ENCODE measurements at regions not wholly inside any gene's neighbourhood (a gene's known extent, or its start where the extent isn't known, plus 50 kb on each side); places are given as distances from the start of the nearest gene placed in this dataset.

- TF ChIP-seq CTCF (IDR thresholded peaks at IDR 0.05 in 8 of 11, conservative IDR thresholded peaks at IDR 0.05 in 3 of 11): no peak
- TF ChIP-seq POLR2AphosphoS5 (IDR thresholded peaks at IDR 0.05): no peak
Measured at GRCh38 chr4:79132826-79133225, 193.0 kb downstream of the NAA11 start.
